Activated T-cell treated with anti-CD3 and anti-CD28 coated beads, Interleukin-2, amount 50 U/mL, for 72 hours (primary cell): ENCODE measurements at regions not wholly inside any gene's neighbourhood (a gene's known extent, or its start where the extent isn't known, plus 50 kb on each side); places are given as distances from the start of the nearest gene placed in this dataset.

Experiments
- ATAC-seq, 2 donors: fragments of 150-1000 bp; cut with Tn5 transposase; replicated peaks in 1 of 2; 2 replicates each; pipeline ENCODE4 v1.10.0; 2021; ENCODE audit warnings: moderate library complexity in 2 of 2, mild to moderate bottlenecking in 1 of 2
- DNase-seq, 2 donors: peaks; one replicate each; pipeline ENCODE4 v3.0.0; 2021 to 2022; ENCODE audit warnings: mixed read lengths in 1 of 2
- H3K27ac Mint-ChIP-seq: one replicate; pipeline ENCODE4 v1.8.0; 2022; ENCODE audit warnings: mild to moderate bottlenecking, moderate library complexity, mixed read lengths
- H3K27me3 Mint-ChIP-seq: one replicate; pipeline ENCODE4 v1.8.0; 2022; ENCODE audit warnings: low read depth, mixed read lengths
- H3K36me3 Mint-ChIP-seq, 2 donors: one replicate each; pipeline ENCODE4 v1.8.0; 2022; ENCODE audit warnings: mixed read lengths in 2 of 2, mild to moderate bottlenecking in 1 of 2; ENCODE audit not compliant: insufficient read depth in 2 of 2
- H3K4me1 Mint-ChIP-seq: one replicate; pipeline ENCODE4 v1.8.0; 2022; ENCODE audit warnings: low read depth, mixed read lengths
- H3K4me3 Mint-ChIP-seq, 2 donors: one replicate each; pipeline ENCODE4 v1.8.0; 2022; ENCODE audit warnings: mild to moderate bottlenecking in 2 of 2, mixed read lengths in 2 of 2, moderate library complexity in 2 of 2
- H3K9me3 Mint-ChIP-seq, 2 donors: one replicate each; pipeline ENCODE4 v1.8.0; 2022; ENCODE audit warnings: mixed read lengths in 2 of 2

GRCh38 chr12:93254911-93255310, 122.8 kb upstream of the NUDT4 start:
- H3K4me3 Mint-ChIP-seq = no peak overlapping the region
- ATAC-seq (no peak), DNase-seq (no peak)
- peaks cover 8 to 17% of the 10 kb centered on the region in 2 donors for H3K36me3 Mint-ChIP-seq
- peaks cover 2 to 8% of the 10 kb centered on the region in 2 donors for H3K9me3 Mint-ChIP-seq
- H3K27ac Mint-ChIP-seq = no peak overlapping the region
- H3K27me3 Mint-ChIP-seq = no peaks in the 10 kb centered on the region
- peaks cover under 1% of the 10 kb centered on the region for H3K4me1 Mint-ChIP-seq

- Mint-ChIP-seq H3K9me3 (peaks cover 2 to 8% of the 10 kb centered on the region in 2 donors), H3K27ac (no peak overlapping the region), H3K4me3 (no peak overlapping the region), H3K36me3 (peaks cover 8 to 17% of the 10 kb centered on the region in 2 donors), H3K27me3 (no peaks in the 10 kb centered on the region), H3K4me1 (no peaks in the 10 kb centered on the region)
- DNase-seq (no peak), ATAC-seq (no peak)
Measured at GRCh38 chr12:93256256-93256969, 121.3 kb upstream of the NUDT4 start.

GRCh38 chr12:93261505-93262094, 116.1 kb upstream of the NUDT4 start:
- no peak for ATAC-seq
- H3K36me3 Mint-ChIP-seq = no peaks in the 10 kb centered on the region
- no peak for DNase-seq
- H3K4me3 Mint-ChIP-seq = no peak overlapping the region
- no peak overlapping the region for H3K27ac Mint-ChIP-seq
- H3K4me1 Mint-ChIP-seq = no peaks in the 10 kb centered on the region
- H3K27me3 Mint-ChIP-seq = no peaks in the 10 kb centered on the region
- H3K9me3 Mint-ChIP-seq = peaks cover 0 to under 1% of the 10 kb centered on the region in 2 donors

- Mint-ChIP-seq H3K36me3 (peaks cover 0 to 2% of the 10 kb centered on the region in 2 donors), H3K4me3 (no peak overlapping the region), H3K27ac (no peak overlapping the region), H3K4me1 (peaks cover 7% of the 10 kb centered on the region), H3K27me3 (no peaks in the 10 kb centered on the region), H3K9me3 (peaks cover 0 to 2% of the 10 kb centered on the region in 2 donors)
- DNase-seq (no peak), ATAC-seq (no peak)
Measured at GRCh38 chr12:93272997-93273396, 104.7 kb upstream of the NUDT4 start.

- Mint-ChIP-seq H3K4me1 (peaks cover 7% of the 10 kb centered on the region), H3K36me3 (peaks cover 0 to 2% of the 10 kb centered on the region in 2 donors), H3K4me3 (peak overlapping the region in 1 of 2 donors; percentile 52), H3K9me3 (peaks cover 0 to 2% of the 10 kb centered on the region in 2 donors), H3K27me3 (no peaks in the 10 kb centered on the region), H3K27ac (no peak overlapping the region)
- ATAC-seq = no peak
- no peak for DNase-seq
Measured at GRCh38 chr12:93273834-93274564, 103.7 kb upstream of the NUDT4 start.

- no peak for DNase-seq
- Mint-ChIP-seq H3K36me3 (peaks cover 0 to 2% of the 10 kb centered on the region in 2 donors), H3K4me1 (peaks cover 7% of the 10 kb centered on the region), H3K27ac (no peak overlapping the region), H3K27me3 (no peaks in the 10 kb centered on the region), H3K4me3 (no peak overlapping the region), H3K9me3 (peaks cover 0 to 2% of the 10 kb centered on the region in 2 donors)
- no peak for ATAC-seq
Measured at GRCh38 chr12:93274937-93275336, 102.8 kb upstream of the NUDT4 start.

GRCh38 chr12:93275589-93275988, 102.1 kb upstream of the NUDT4 start:
- no peaks in the 10 kb centered on the region for H3K36me3 Mint-ChIP-seq
- H3K27me3 Mint-ChIP-seq = no peaks in the 10 kb centered on the region
- ATAC-seq (no peak), DNase-seq (no peak)
- no peak overlapping the region for H3K27ac Mint-ChIP-seq
- H3K4me1 Mint-ChIP-seq = peaks cover 7% of the 10 kb centered on the region
- no peak overlapping the region for H3K4me3 Mint-ChIP-seq
- H3K9me3 Mint-ChIP-seq = peaks cover 0 to 2% of the 10 kb centered on the region in 2 donors

GRCh38 chr12:93279565-93280412, 97.9 kb upstream of the NUDT4 start:
- Mint-ChIP-seq H3K36me3 (no peaks in the 10 kb centered on the region), H3K4me3 (no peak overlapping the region), H3K9me3 (no peaks in the 10 kb centered on the region), H3K27ac (no peak overlapping the region), H3K27me3 (no peaks in the 10 kb centered on the region), H3K4me1 (no peaks in the 10 kb centered on the region)
- no peak for ATAC-seq
- DNase-seq = no peak

- no peak for ATAC-seq
- H3K4me1 Mint-ChIP-seq = no peaks in the 10 kb centered on the region
Measured at GRCh38 chr12:93287149-93287548, 90.6 kb upstream of the NUDT4 start.

GRCh38 chr12:93288626-93289025, 89.1 kb upstream of the NUDT4 start:
- ATAC-seq = no peak
- H3K36me3 Mint-ChIP-seq = no peaks in the 10 kb centered on the region
- no peaks in the 10 kb centered on the region for H3K9me3 Mint-ChIP-seq
- no peak overlapping the region for H3K27ac Mint-ChIP-seq
- no peaks in the 10 kb centered on the region for H3K27me3 Mint-ChIP-seq
- DNase-seq = no peak
- H3K4me3 Mint-ChIP-seq = no peak overlapping the region
- no peaks in the 10 kb centered on the region for H3K4me1 Mint-ChIP-seq

More at GRCh38 chr12:93287149-93287548, 90.6 kb upstream of the NUDT4 start:
- H3K9me3 Mint-ChIP-seq = no peaks in the 10 kb centered on the region
- H3K27ac Mint-ChIP-seq = no peak overlapping the region
- DNase-seq = no peak
- no peak overlapping the region for H3K4me3 Mint-ChIP-seq
- no peaks in the 10 kb centered on the region for H3K36me3 Mint-ChIP-seq
- no peaks in the 10 kb centered on the region for H3K27me3 Mint-ChIP-seq

GRCh38 chr12:93290391-93290790, 87.3 kb upstream of the NUDT4 start:
- Mint-ChIP-seq H3K27me3 (no peaks in the 10 kb centered on the region), H3K4me3 (no peak overlapping the region), H3K27ac (no peak overlapping the region), H3K9me3 (no peaks in the 10 kb centered on the region), H3K36me3 (peaks cover 0 to 2% of the 10 kb centered on the region in 2 donors), H3K4me1 (no peaks in the 10 kb centered on the region)
- no peak for ATAC-seq
- DNase-seq = no peak

- Mint-ChIP-seq H3K4me3 (no peak overlapping the region), H3K4me1 (peaks cover 5% of the 10 kb centered on the region), H3K27ac (no peak overlapping the region), H3K36me3 (peaks cover 0 to 2% of the 10 kb centered on the region in 2 donors), H3K27me3 (no peaks in the 10 kb centered on the region), H3K9me3 (no peaks in the 10 kb centered on the region)
- DNase-seq (no peak), ATAC-seq (no peak)
Measured at GRCh38 chr12:93292213-93292612, 85.5 kb upstream of the NUDT4 start.
